Activated naive CD4-positive, alpha-beta T cell (primary cell): ENCODE measurements at regions not wholly inside any gene's neighbourhood (a gene's known extent, or its start where the extent isn't known, plus 50 kb on each side); places are given as distances from the start of the nearest gene placed in this dataset.
"Not testable (repeated sequence)": the region's sequence is repeated elsewhere in the genome, so short reads cannot be mapped to it uniquely, and the experiment has no call there.

Source experiments
- DNase-seq, 4 experiments: peaks; one replicate each; lab custom pipeline; 2025; lab: John Stamatoyannopoulos, UW

DNA sequence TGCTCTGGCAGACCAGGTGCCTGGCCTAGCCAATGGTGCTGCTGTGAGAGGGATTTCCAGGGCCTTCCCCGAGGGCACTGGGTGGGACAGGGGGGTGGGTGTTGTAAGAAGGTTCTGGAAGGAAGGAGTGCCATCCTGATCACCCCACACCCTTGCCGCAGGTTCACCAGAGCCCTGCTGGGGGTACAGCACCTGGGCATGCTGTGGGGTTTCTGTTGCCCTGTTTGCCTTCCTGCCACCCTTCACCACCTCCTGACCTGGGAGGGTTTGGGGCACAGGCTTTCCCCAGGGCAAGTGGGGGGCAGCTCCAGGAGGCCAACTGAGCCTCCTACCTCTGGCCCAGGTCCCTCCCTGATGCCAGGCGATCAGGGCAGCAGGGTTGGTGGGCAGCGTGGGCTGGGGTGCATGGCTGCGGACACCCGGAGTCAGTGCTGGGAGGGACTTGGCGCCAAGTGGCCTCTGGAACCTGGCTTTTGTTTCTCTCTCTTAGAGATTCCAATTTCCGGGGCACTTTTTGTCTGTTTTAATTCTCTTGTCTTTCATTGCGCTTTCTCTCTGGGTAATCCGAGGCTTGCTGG is 318.8 kb downstream of the PTPRU start:
- no peak for DNase-seq

DNA sequence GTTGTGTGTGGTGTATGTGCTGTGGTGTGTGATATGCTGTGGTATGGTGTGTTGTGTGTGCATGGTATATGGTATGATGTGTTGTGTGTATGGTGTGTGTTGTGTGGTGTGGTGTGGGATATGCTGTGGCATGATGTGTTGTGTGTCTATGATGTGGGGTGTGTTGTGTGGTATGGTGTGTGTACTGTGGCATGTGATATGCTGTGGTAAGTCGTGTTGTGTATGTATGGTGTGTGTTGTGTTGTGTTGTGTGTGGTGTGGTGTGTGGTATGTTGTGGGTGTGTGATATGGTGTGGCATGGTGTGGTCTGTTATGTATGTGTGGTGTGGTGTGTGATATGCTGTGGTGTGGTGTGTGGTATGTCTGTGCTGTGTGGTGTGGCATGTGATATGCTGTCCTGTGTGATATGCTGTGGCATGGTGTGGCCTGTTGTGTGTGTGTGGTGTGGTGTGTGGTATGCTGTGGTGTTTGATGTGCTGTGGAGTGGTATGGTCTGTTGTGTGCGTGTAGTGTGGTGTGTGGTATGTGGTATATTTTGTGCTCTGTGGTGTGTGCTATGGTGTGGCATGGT is 318.0 kb downstream of the PTPRU start:
- DNase-seq, result no peak

- no peak for DNase-seq
These were observed 315.0 kb downstream of the PTPRU start for GRCh38 chr1:29551123-29551936.

DNA sequence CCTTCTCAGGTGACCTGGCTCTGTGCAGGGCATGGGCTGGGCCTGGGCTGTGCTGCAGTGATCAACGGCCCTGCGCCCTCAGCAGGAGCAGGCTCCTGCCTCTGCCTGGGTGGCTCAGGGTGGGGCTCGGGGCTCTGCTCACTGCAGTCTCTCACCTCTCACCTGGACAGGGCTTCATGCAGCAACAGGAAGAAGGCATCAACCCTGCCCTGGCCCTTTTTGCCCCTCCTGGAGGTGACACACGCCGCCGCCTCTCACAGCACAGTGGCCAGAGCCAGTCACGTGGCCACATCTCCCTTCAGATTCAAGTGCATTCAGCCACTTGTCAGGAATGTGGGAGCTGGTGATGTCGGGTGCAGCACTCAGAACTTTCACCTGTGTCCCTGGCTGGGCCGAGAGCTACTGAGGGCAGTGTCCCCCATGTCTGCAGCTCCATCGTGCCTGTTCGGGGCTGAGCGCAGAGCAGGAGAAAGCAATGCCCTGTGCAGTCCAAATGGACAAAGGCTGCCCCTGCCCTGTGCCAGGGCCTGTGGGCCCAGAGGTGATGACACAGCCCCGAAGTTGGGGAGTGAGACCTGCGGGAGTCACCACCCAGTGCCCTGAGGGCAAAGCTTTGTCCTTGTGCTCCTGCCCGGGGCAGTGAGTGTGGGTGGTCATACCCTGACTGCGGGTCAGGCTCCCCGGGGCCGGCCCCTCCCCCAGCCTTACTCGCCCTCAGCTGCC is 314.0 kb downstream of the PTPRU start:
- DNase-seq, result no peak

DNA sequence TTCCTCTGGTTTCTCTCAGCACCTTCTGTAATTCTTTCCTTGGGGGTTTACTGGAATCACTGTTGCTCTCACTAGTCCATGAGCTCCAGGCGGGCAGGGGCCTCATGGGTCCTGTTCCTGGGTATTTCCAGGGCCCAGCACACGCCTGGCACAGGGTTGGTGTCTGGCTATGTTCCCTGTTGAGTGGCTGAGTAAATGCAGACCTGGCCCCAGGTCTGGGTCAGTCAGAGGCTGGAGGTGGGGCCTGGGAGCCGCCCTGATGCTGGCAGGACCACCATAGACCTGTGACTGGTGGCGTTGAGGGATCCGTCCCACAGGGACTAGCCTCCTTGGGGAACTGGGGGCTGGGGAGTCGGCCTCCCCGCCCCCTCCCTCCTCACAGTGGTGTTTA is 313.4 kb downstream of the PTPRU start:
- DNase-seq, result not testable (repeated sequence)

GRCh38 chr1:29549001-29549400 is 312.7 kb downstream of the PTPRU start:
- DNase-seq, result no peak

- DNase-seq, result no peak
These were observed 311.8 kb downstream of the PTPRU start for GRCh38 chr1:29548091-29548490.

GRCh38 chr1:29547300-29547699 is 311.0 kb downstream of the PTPRU start:
- DNase-seq, result no peak

- no peak for DNase-seq
These were observed 310.2 kb downstream of the PTPRU start for GRCh38 chr1:29546496-29546895.

- DNase-seq, result no peak
These were observed 308.1 kb downstream of the PTPRU start for GRCh38 chr1:29544406-29544805.

DNA sequence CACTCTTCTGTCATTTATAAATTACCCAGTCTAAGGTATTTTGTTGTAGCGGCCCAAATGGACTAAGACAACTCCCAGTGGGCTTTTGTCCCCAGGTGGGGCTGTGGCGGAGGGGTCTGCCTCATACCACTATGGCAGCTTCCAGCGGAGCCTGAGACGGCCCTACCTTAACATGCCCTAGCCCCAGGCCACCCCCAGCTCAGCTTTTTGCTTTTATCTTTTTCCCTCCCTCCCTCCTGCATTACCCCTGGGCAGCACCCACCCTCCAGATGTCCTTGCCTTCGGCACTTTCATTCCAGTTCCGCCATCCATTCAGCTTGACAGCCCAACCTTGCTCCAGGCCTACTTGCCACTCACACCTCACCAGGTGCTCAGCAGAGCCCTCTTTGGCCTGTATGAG is 307.3 kb downstream of the PTPRU start:
- no peak for DNase-seq

- DNase-seq, result no peak
These were observed 306.2 kb downstream of the PTPRU start for GRCh38 chr1:29542548-29542947.

GRCh38 chr1:29541631-29542030 is 305.3 kb downstream of the PTPRU start:
- DNase-seq, result no peak

DNA sequence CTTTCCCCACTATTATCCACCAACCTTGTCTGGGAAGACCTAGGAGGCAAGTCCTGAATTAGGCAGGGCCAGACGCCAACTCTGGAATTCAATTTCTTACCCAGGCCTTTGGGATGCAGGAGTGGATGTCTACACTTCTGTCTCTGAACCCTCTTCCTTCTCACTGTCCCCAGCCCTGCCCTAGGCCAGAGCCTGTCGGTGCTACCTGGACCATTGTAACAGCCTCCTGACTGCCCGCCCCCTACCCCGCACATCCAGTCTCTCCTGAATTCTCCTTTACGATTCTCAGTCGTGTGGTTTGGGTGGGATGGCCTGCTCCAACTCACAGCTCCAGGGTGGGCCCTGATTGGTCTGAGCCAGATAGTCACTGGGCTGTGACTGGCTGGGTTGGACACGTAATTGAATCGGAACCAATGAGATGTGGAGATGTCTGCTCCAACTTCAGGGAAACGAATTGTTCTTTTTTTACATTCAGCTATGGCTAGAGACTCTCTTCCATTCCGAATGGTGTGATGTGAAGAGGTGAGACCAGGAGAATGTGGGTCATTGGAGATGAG is 304.6 kb downstream of the PTPRU start:
- DNase-seq, result no peak

DNA sequence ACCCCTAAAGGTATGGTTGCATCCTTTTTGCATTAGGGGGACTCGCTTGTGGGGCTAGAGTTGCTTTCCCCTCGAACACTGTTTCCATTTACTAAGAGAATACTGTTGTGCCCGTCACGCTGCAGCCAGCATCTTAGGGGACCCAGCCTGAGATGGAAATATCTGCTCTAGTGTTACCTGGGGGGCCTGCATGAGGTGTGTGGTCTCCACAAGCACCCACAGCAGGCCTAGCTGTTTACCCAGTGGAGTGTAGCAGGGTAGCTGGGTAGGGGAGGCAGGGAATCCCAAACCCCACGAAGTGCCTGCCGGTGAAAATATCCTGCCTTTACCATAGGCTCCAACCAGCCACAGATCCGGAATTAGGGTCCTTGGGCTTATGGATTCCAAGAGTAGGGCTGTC is 303.6 kb downstream of the PTPRU start:
- no peak for DNase-seq

- DNase-seq, result no peak
These were observed 302.3 kb downstream of the PTPRU start for GRCh38 chr1:29538586-29538985.

- no peak for DNase-seq
These were observed 296.4 kb downstream of the PTPRU start for GRCh38 chr1:29532751-29533150.

GRCh38 chr1:29532285-29532684 is 296.0 kb downstream of the PTPRU start:
- no peak for DNase-seq

- no peak for DNase-seq
These were observed 295.3 kb downstream of the PTPRU start for GRCh38 chr1:29531596-29531995.

DNA sequence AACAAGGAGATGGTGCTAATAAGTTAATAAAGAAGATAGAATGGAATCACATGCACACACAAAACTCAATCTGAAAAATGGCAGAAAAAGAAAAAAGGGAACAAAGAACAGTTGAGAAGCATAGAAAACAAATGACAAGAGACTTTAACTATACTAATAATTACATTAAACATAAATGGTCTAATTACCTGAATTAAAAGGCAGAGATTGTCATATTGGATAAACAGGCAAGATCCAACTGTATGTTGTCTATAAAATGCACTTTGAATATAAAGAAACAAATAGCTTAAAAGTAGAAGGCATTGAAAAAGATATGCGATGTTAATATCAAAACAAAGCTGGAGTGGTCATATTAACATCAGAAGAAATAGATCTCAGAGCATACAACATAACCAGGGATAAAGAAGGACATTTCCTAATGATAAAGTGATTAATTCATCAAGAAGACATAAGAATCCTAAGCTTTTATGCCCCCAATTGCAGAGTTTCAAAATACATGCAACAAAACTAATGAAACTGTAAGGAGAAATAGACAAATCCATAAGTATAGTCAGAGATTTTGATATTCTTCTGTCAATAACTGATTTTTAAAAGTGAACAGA is 293.5 kb downstream of the PTPRU start:
- no peak for DNase-seq

GRCh38 chr1:29527314-29528004 is 291.1 kb downstream of the PTPRU start:
- no peak for DNase-seq
